OCI-M2 (cell line): ENCODE measurements at regions not wholly inside any gene's neighbourhood (a gene's known extent, or its start where the extent isn't known, plus 50 kb on each side); places are given as distances from the start of the nearest gene placed in this dataset.
"Not testable (repeated sequence)": the region's sequence is repeated elsewhere in the genome, so short reads cannot be mapped to it uniquely, and the experiment has no call there.

ENCODE experiments used
- DNase-seq: peaks from one replicate; lab custom pipeline; 2025; ENCODE audit not compliant: unreplicated experiment; lab: John Stamatoyannopoulos, UW

GRCh38 chr7:14973712-14974428, 71.3 kb upstream of the DGKB start:
- DNase-seq: no peak

- DNase-seq: not testable (repeated sequence)
Observed at GRCh38 chr7:14971678-14972077, 69.1 kb upstream of the DGKB start.

GRCh38 chr7:14967376-14967775, 64.8 kb upstream of the DGKB start:
- not testable (repeated sequence) for DNase-seq

GRCh38 chr7:14962778-14963177, 60.2 kb upstream of the DGKB start:
- DNase-seq: no peak

- DNase-seq: no peak
Observed at GRCh38 chr7:14960721-14961120, 58.2 kb upstream of the DGKB start.

GRCh38 chr7:14959339-14959738, 56.8 kb upstream of the DGKB start:
- no peak for DNase-seq

- no peak for DNase-seq
Observed at GRCh38 chr7:14954035-14954434, 51.5 kb upstream of the DGKB start.
